GM19395 (cell line): ENCODE measurements at regions not wholly inside any gene's neighbourhood (a gene's known extent, or its start where the extent isn't known, plus 50 kb on each side); places are given as distances from the start of the nearest gene placed in this dataset.

ENCODE experiments used
- ATAC-seq: cut with Tn5 transposase; IDR thresholded peaks from one replicate; pipeline ENCODE4 v1.9.1; 2021; ENCODE audit warnings: mild to moderate bottlenecking, moderate library complexity; ENCODE audit not compliant: unreplicated experiment

GRCh38 chr2:105460048-105460732 is 61.3 kb upstream of the FHL2 start:
- ATAC-seq, result no peak

- ATAC-seq, result no peak
These were observed 59.2 kb upstream of the FHL2 start for GRCh38 chr2:105458076-105458475.

GRCh38 chr2:105455488-105456003 is 56.7 kb upstream of the FHL2 start:
- no peak for ATAC-seq

- ATAC-seq, result no peak
These were observed 56.1 kb upstream of the FHL2 start for GRCh38 chr2:105454801-105455485.

DNA sequence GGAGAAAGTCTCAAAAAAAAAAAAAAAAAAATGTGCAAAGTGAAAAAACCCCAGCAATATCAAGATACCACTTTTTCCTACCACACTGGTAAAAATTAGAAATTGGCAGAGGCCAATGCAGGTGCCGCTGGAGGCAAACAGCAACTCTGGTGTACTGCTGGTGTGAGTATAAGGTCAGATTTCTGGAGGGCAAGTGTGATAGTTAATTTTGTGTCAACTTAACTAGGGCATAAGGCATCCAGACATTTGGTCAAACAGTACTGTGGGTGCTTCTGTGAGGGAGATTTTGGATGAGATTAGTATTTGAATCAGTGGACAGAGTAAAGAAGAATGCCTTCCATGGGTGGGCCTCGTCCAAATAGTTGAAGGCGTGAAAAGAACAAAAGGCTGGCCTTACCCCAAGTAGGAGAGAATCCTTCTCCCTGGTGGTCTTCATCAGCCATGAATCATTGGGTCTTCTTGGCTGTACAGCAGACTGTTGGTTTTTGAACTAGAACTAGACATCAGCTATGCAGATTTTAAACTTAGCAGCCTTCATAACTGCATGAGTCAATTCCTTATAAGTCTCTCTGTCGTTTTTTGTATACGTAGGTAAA is 52.8 kb upstream of the FHL2 start:
- no peak for ATAC-seq

GRCh38 chr2:105450471-105450870 is 51.6 kb upstream of the FHL2 start:
- no peak for ATAC-seq

GRCh38 chr2:105449076-105449475 is 50.2 kb upstream of the FHL2 start:
- ATAC-seq, result no peak
